SKM-1 treated with dmso at 0.1 percent for 144 hours (cell line): ENCODE measurements at regions not wholly inside any gene's neighbourhood (a gene's known extent, or its start where the extent isn't known, plus 50 kb on each side); places are given as distances from the start of the nearest gene placed in this dataset.

Source experiments
- DNase-seq: peaks from one replicate; lab custom pipeline; 2025; ENCODE audit not compliant: unreplicated experiment; lab: John Stamatoyannopoulos, UW

GRCh38 chr6:129967427-129967826 is 51.0 kb upstream of the L3MBTL3 start:
- DNase-seq: no peak

GRCh38 chr6:129966125-129966524 is 52.3 kb upstream of the L3MBTL3 start:
- no peak for DNase-seq

- no peak for DNase-seq
These were observed 53.3 kb upstream of the L3MBTL3 start for GRCh38 chr6:129965096-129965495.

- no peak for DNase-seq
These were observed 58.9 kb upstream of the L3MBTL3 start for GRCh38 chr6:129959358-129959930.

GRCh38 chr6:129957941-129958898 is 60.2 kb upstream of the L3MBTL3 start:
- DNase-seq: no peak

GRCh38 chr6:129955584-129955983 is 62.8 kb upstream of the L3MBTL3 start:
- DNase-seq: no peak

GRCh38 chr6:129954749-129955431 is 63.5 kb upstream of the L3MBTL3 start:
- DNase-seq: no peak

- DNase-seq: no peak
These were observed 70.6 kb upstream of the L3MBTL3 start for GRCh38 chr6:129947797-129948196.

GRCh38 chr6:129946439-129947140 is 71.8 kb upstream of the L3MBTL3 start:
- DNase-seq: no peak

- no peak for DNase-seq
These were observed 74.6 kb upstream of the L3MBTL3 start for GRCh38 chr6:129943637-129944271.

- no peak for DNase-seq
These were observed 77.8 kb upstream of the L3MBTL3 start for GRCh38 chr6:129940454-129941195.

GRCh38 chr6:129938249-129939020 is 77.3 kb upstream of the TMEM244 start:
- DNase-seq: no peak

GRCh38 chr6:129936329-129937165 is 75.4 kb upstream of the TMEM244 start:
- DNase-seq: peak; percentile 30

GRCh38 chr6:129932321-129932720 is 71.2 kb upstream of the TMEM244 start:
- no peak for DNase-seq

GRCh38 chr6:129929433-129929832 is 68.3 kb upstream of the TMEM244 start:
- no peak for DNase-seq

- DNase-seq: peak; percentile 76
These were observed 62.6 kb upstream of the TMEM244 start for GRCh38 chr6:129923530-129924250.

GRCh38 chr6:129921169-129921817 is 60.2 kb upstream of the TMEM244 start:
- DNase-seq: no peak
